ENCODE measurements at regions not wholly inside any gene's neighbourhood (a gene's known extent, or its start where the extent isn't known, plus 50 kb on each side); places are given as distances from the start of the nearest gene placed in this dataset.
"Not testable (repeated sequence)": the region's sequence is repeated elsewhere in the genome, so short reads cannot be mapped to it uniquely, and the experiment has no call there.

- no peak for DNase-seq
These were observed 284.5 kb downstream of the TMEM38B start for GRCh38 chr9:105978826-105979225.

DNA sequence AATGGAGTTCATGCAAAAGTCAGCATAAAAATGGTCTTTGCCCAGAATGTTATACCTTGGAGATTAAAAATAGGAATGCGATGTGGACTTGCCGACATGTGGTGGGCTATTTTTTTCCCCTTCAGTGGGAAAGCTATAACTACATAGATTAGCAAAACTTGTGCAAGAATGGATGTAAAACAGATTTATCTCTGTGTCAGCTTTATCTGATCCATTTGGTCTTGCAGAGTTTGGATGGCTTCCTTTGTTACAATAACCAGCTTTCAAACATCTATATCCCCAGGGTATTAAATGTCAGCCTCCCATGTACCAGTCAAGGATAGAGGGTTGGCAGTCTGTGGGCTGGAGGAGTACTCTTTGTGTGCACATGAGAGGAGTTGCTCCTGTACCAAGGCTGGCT, 284.9 kb downstream of the TMEM38B start:
- no peak for DNase-seq

GRCh38 chr9:105984714-105985113, 290.4 kb downstream of the TMEM38B start:
- no peak for DNase-seq

GRCh38 chr9:105993116-105993854, 298.9 kb downstream of the TMEM38B start:
- peak in 1 of 2 experiments; percentile 19 for DNase-seq

DNA sequence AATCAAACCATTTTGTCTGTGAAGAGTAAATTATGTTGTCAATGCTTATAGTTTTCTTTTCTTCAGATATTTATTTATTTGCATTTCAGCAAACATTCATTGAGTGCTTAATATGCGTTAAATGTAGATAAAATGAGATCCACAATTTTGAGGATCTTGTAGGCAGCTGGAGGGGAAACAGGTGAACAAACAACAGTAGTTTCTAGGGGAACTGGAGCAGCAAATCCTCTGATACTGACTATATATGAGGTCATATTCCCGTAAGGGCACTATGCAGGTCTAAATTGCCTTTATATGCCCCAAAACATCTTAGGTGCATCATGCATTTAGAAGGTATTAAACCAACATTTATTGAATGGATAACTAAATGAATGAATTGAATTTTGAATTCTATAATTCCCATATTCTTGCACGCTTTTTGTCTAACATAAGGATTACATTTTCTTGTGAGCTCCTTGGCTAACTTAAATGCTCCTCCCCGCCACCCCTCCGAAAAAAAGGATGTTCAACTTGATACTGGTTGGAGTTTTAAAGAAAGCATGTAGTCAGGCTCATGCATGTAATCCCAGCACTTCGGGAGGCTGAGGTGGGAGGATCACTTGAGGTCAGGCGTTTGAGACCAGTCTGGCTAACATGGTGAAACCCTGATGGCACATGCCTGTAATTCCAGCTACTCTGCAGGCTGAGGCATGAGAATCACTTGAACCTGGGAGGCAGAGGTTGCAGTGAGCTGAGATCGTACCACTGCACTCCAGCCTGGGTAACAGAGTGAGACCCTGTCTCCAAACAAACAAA, 299.8 kb downstream of the TMEM38B start:
- no peak for DNase-seq

GRCh38 chr9:105994970-105995369, 300.6 kb downstream of the TMEM38B start:
- DNase-seq: no peak

GRCh38 chr9:106017198-106017740, 322.9 kb downstream of the TMEM38B start:
- no peak for DNase-seq

DNA sequence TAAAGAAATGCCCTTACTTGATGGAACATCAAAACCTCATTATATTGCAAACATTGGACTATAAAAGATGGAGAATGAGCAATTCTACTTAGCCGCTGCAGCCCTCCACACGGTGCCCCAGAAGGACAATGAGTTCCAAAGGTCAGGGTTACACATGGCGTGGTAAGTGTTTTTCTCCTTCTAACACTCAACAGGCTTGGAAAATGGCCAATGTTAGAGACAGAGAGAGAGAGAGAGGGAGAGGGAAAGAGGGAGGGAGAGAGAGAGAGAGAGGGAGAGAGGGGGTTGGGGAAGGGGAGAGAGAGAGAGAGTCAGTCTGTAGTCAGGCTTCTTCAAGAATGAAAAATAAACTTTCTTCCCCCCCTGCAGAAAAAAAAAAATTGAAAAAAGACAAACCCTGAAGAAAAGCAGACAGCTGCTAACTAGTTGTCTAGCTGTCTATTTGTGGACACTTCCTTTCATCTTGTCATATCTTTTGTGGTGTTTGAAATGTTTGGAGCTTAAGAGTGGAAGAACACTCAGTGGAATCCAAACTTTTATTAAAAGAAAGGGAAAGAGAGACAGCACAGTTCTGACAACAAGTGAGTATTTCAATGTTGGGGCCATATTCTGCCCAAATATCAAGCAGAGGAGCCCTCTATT, 324.8 kb downstream of the TMEM38B start:
- DNase-seq: no peak

- DNase-seq: no peak
These were observed 325.4 kb downstream of the TMEM38B start for GRCh38 chr9:106019702-106020101.

DNA sequence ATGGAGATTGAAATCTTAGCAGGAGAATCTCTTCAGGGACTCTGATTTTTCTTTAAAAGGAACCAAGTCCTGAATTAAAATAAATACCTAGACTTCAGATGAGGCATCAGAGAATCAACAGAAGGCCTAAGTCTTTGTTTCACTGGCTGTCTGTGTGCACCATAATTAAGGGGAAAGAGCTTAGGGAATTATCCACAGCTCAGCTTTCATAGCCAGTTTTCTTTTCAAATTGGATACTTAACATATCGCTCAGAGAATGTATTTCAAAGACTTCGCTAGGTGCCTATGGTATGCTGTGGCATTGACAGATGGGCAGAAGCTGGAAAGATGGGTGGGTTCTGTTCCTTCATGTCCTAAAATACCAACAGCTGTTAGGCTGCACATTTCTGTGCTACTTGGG, 325.8 kb downstream of the TMEM38B start:
- DNase-seq: no peak

- no peak for DNase-seq
These were observed 329.1 kb downstream of the TMEM38B start for GRCh38 chr9:106023455-106023854.

- DNase-seq: no peak
These were observed 331.1 kb downstream of the TMEM38B start for GRCh38 chr9:106025453-106025852.

DNA sequence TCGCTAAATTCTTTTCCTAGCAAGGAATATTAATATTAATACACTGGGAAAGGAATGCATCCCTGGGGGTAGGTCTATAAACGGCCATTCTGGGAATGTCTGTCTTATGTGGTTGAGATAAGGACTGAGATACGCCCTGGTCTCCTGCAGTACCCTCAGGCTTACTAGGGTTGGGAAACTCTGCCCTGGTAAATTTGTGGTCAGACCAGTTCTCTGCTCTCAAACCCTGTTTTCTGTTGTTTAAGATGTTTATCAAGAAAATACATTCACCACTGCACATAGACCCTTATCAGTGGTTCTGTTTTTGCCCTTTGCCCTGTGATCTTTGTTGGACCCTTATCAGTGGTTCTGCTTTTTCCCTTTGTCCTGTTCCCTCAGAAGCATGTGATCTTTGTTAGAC, 335.8 kb downstream of the TMEM38B start:
- DNase-seq: not testable (repeated sequence)

- DNase-seq: no peak
These were observed 338.6 kb downstream of the TMEM38B start for GRCh38 chr9:106032978-106033377.

DNA sequence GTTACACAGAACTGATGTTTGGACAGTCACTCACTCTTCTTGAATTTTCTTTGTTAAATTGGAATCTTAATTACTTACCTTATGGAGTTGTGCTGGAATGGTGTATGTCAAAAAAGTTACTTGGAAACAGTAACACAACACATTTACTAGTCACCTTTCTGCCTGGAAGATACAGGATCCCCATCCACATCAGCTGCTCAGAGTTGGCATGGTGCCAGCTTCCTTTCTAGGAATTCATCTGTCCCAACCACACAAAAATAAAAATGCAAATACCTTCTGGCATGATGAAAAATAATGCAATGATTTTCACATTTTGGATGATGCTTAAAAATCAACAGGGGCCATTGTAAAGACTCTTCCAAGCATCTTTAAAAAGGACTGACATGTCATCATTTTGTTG, 341.5 kb downstream of the TMEM38B start:
- no peak for DNase-seq

- DNase-seq: no peak
These were observed 344.1 kb downstream of the TMEM38B start for GRCh38 chr9:106038266-106039001.

- no peak for DNase-seq
These were observed 345.0 kb downstream of the TMEM38B start for GRCh38 chr9:106039151-106039935.

DNA sequence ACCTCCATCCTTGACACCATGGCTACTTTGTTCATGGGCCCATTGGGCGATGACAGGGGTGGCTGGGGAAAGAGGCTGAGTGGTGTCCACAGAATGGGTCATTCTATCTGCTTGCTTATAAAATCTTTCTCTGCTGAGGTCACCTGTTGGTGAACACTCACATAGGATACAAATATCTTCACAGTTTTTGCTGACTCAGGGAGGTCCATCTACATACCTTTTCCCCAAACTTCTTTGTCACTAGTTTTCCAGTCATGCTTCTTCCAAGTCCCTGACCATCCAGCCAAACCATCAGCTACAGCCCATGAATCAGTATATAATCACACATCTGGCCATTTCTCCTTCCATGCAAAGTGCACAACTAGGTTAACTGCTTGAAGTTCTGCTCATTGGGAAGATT, 347.6 kb downstream of the TMEM38B start:
- not testable (repeated sequence) for DNase-seq

GRCh38 chr9:106051545-106051944, 357.2 kb downstream of the TMEM38B start:
- DNase-seq: no peak

DNA sequence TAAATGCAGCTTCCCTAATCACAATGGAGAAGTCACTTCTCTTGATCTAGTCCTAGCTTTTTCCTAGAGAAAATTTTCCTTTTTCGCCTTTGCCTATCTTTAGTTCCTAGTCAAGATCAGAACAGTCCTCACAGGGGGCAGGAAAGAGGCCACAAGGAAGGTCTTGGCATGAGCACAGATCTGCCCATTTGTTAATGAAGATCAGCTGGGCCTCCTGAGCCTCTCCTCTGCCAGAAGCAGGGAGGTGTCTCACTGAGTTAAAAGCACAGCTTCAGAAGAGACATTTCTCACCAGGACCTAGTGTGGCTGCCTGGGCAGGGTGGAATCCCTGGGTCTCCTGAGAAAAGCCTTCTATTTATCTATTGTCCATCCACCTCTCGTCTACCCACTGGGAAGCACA, 357.8 kb downstream of the TMEM38B start:
- DNase-seq: no peak

DNA sequence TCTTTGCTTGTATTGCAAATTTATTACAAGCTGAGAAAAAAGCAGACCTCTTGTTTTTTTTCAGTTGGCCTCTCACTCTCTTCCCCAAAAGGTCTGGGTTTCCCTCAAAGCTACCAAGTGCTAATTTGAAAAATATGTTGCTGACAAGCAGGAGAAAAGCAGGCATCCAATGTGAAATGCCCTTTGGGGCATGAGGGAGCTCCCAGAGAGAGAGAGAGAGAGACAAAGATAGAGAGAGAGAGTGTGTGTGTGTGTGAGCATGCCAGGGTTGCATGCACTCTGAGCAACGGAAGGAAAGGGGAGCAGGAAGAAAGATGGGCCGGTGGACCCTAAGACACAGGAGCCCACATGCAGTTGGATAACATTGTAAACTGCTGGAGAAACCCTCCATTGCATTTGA, 358.4 kb downstream of the TMEM38B start:
- no peak for DNase-seq

GRCh38 chr9:106056328-106056727, 362.0 kb downstream of the TMEM38B start:
- no peak for DNase-seq

Data from NCI-H446 (cell line).